Stimulated activated CD4-positive, alpha-beta T cell treated with anti-CD3 and anti-CD28 coated beads, TNF-alpha, amount 100 ng/mL, for 24 hours (primary cell): ENCODE measurements at regions not wholly inside any gene's neighbourhood (a gene's known extent, or its start where the extent isn't known, plus 50 kb on each side); places are given as distances from the start of the nearest gene placed in this dataset.

Experiments
- DNase-seq, 3 experiments: peaks; one replicate each; pipeline ENCODE4 v3.0.0-alpha.2; 2020; ENCODE audit warnings: low read depth in 3 of 3

GRCh38 chr16:85401370-85401916 lies 211.7 kb upstream of the GSE1 start:
- no peak for DNase-seq

- DNase-seq: no peak
Measured at GRCh38 chr16:85401917-85402766, 211.0 kb upstream of the GSE1 start.

- DNase-seq: no peak
Measured at GRCh38 chr16:85402910-85403692, 210.0 kb upstream of the GSE1 start.

- DNase-seq: no peak
Measured at GRCh38 chr16:85403693-85404092, 209.4 kb upstream of the GSE1 start.

- DNase-seq: no peak
Measured at GRCh38 chr16:85412911-85413520, 200.1 kb upstream of the GSE1 start.

- DNase-seq: no peak
Measured at GRCh38 chr16:85413691-85414663, 199.1 kb upstream of the GSE1 start.

- no peak for DNase-seq
Measured at GRCh38 chr16:85415196-85416090, 197.7 kb upstream of the GSE1 start.

- peak; percentile 55 to 75 (median 58) for DNase-seq
Measured at GRCh38 chr16:85416228-85417109, 196.7 kb upstream of the GSE1 start.

GRCh38 chr16:85417156-85417860 lies 195.8 kb upstream of the GSE1 start:
- DNase-seq: no peak

GRCh38 chr16:85418978-85419491 lies 194.1 kb upstream of the GSE1 start:
- no peak for DNase-seq

- no peak for DNase-seq
Measured at GRCh38 chr16:85419503-85420408, 193.4 kb upstream of the GSE1 start.

- DNase-seq: peak; percentile 52 to 73 (median 59)
Measured at GRCh38 chr16:85420501-85421337, 192.4 kb upstream of the GSE1 start.

- no peak for DNase-seq
Measured at GRCh38 chr16:85421338-85422195, 191.6 kb upstream of the GSE1 start.

GRCh38 chr16:85422196-85422631 lies 190.9 kb upstream of the GSE1 start:
- no peak for DNase-seq
